Transverse colon (tissue), 4 donors: ENCODE measurements at regions not wholly inside any gene's neighbourhood (a gene's known extent, or its start where the extent isn't known, plus 50 kb on each side); places are given as distances from the start of the nearest gene placed in this dataset.

ENCODE experiments used
- EP300 ChIP-seq: sonication (generic); formaldehyde crosslinking; IDR thresholded peaks from one replicate; pipeline ENCODE4 v1.6.1; 2017; ENCODE audit warnings: antibody characterized with exemption, low read depth
- POLR2A ChIP-seq: fragments of 450-650 bp; IDR thresholded peaks from one replicate; pipeline ENCODE4 v1.6.1; 2016; ENCODE audit warnings: antibody characterized with exemption, mild to moderate bottlenecking, moderate library complexity
- POLR2AphosphoS5 ChIP-seq, 3 donors: sonication (generic); formaldehyde crosslinking; IDR thresholded peaks; one replicate each; pipeline ENCODE4 v1.6.1; 2016; ENCODE audit warnings: antibody characterized with exemption in 3 of 3
- TF ChIP-seq, protein P1 (sequence below), 5 experiments: fragments of 200-600 bp in 3 of 5; fragments of 450-650 bp in 2 of 5; sonication (generic) in 3 of 5; IDR thresholded peaks; 1 replicate in 2 of 5; 2 replicates in 3 of 5; pipeline ENCODE4 v1.5.1; 2016 to 2017; ENCODE audit warnings: antibody characterized with exemption in 5 of 5, inconsistent platforms in 3 of 5, mild to moderate bottlenecking in 2 of 5, moderate library complexity in 1 of 5

- TF ChIP-seq, protein P1, sequence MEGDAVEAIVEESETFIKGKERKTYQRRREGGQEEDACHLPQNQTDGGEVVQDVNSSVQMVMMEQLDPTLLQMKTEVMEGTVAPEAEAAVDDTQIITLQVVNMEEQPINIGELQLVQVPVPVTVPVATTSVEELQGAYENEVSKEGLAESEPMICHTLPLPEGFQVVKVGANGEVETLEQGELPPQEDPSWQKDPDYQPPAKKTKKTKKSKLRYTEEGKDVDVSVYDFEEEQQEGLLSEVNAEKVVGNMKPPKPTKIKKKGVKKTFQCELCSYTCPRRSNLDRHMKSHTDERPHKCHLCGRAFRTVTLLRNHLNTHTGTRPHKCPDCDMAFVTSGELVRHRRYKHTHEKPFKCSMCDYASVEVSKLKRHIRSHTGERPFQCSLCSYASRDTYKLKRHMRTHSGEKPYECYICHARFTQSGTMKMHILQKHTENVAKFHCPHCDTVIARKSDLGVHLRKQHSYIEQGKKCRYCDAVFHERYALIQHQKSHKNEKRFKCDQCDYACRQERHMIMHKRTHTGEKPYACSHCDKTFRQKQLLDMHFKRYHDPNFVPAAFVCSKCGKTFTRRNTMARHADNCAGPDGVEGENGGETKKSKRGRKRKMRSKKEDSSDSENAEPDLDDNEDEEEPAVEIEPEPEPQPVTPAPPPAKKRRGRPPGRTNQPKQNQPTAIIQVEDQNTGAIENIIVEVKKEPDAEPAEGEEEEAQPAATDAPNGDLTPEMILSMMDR (IDR thresholded peaks at IDR 0.05) = no peak
- no peak for TF ChIP-seq POLR2A
- no peak for TF ChIP-seq EP300
- TF ChIP-seq POLR2AphosphoS5 (IDR thresholded peaks at IDR 0.05) = no peak
Measured at GRCh38 chr10:117638664-117639200, 96.2 kb downstream of the EMX2 start.
